UCSD-AML1 (cell line): ENCODE measurements at regions not wholly inside any gene's neighbourhood (a gene's known extent, or its start where the extent isn't known, plus 50 kb on each side); places are given as distances from the start of the nearest gene placed in this dataset.

ENCODE experiments used
- DNase-seq: peaks from one replicate; lab custom pipeline; 2025; ENCODE audit not compliant: unreplicated experiment; lab: John Stamatoyannopoulos, UW

DNA sequence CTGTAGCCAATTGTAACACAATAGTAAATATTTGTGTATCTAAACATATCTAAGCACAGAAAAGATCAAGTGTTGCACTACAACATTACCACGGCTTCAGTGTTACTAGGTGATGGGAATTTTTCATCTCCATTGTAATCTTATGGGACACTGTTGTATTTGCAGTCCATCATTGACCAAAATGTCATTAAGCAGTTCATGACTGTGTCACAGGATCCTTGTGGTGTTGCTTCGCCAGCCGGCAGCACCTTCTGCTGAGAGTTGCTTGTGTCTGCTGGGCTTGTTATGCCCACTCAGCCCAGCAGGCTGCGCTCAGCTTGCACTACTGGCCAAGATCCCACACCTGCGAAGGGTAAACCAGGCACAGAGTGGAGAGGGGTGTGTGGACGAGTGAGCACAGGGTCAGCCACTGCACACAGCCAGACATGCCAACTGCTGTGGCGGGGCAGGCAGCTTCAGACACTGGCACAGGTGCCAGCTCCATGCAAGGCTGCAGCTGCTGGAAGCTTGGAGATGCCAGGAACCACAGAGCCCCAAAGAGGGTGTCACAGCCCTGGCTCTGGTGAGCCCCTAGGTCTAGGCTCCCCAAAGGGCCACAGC, 273.7 kb downstream of the CETN3 start:
- peak; percentile 7 for DNase-seq

GRCh38 chr5:90134892-90135291, 274.7 kb downstream of the CETN3 start:
- DNase-seq: peak; percentile 10

GRCh38 chr5:90134381-90134780, 275.2 kb downstream of the CETN3 start:
- DNase-seq: no peak

DNA sequence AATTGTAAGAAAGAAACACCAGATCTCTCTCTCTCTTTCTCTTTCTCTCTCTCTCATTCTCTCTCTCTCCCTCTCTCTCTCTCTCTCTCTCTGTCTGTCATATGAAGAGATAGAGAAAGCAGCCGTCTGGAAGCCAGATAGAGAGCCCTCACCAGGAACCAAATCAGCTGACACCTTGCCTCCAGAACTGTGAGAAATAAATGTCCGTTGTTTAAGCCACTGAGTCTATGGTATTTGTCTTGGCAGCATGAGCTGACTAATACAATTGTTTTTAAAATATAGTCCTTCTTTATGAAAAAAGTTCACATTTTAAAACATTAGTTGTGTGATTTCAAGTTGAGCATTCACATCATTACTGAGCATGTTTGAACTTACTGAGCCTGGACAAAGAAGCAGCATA, 275.6 kb downstream of the CETN3 start:
- no peak for DNase-seq

- DNase-seq: no peak
Measured at GRCh38 chr5:90131383-90132133, 278.0 kb downstream of the CETN3 start.

- no peak for DNase-seq
Measured at GRCh38 chr5:90128551-90128950, 281.0 kb downstream of the CETN3 start.

DNA sequence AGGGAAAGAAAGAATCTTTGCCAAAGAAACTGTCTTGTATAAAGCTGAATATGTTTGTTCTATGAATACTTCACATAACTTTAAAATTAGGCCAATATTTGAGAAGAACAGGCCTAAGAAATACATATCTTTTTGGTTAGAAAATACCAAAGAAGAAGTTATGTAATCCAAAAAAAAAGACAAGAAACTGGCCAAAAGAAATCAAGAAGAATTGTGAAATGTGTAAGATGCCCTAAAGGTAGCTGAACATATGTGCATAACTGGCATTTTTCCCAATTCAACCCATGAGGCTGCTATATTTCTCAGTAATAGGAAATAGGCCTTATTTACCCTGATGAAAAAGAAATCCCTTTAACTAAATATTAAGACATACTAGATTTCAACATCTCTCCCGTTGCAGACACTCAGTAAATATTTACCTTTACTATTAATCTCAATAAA, 290.0 kb downstream of the CETN3 start:
- DNase-seq: no peak

DNA sequence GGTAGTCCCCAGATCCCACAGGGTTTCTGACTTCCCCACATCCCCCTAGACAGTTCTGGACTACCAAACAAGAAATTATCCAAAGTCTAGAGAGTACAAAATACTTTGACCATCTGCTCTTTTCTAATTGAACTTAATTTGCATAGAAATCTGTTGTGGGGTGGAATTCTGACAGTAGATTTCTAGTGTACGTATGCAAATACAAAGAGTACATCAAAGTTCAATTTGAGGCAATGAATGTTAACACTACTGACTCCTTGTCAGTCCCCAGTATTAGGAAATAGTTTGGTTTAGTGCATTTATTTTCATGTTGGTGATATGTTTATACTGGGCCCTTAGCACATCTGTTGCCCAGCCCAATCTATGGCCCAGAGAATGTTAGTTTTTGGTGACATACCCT, 292.6 kb downstream of the CETN3 start:
- DNase-seq: no peak

- DNase-seq: no peak
Measured at GRCh38 chr5:90113108-90113507, 296.4 kb downstream of the CETN3 start.

- DNase-seq: no peak
Measured at GRCh38 chr5:90112033-90112692, 297.4 kb downstream of the CETN3 start.

DNA sequence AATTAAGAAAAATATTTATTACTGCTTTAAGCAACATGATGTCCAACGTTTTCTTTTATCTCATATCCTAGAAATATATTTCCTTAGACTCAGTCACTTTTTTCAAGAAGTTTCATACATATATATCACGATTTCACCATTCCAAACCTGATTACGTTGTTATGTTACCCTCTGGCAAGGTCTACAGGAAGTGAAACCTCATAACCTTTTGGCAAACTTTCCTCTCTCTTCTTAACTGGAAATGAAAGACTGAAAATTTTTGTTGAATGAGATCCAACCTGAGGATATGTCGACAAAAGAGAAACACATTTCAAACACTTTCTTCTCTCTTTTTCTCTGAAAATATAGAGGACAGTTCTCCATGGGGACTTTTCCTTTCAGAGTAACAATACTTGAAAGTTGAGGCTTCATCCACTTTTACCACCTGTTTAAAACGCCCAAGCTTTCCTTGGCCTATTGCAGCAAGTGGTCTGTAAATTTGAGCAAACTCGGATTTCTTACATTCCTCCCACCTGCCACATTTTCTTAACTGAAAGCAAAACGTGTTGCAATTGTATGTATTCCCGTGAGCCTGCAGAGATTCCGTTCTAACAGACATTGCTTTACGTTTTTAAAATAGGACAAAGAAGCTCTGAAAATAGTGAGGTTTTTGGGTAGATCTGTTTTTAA, 298.1 kb downstream of the CETN3 start:
- DNase-seq: no peak

DNA sequence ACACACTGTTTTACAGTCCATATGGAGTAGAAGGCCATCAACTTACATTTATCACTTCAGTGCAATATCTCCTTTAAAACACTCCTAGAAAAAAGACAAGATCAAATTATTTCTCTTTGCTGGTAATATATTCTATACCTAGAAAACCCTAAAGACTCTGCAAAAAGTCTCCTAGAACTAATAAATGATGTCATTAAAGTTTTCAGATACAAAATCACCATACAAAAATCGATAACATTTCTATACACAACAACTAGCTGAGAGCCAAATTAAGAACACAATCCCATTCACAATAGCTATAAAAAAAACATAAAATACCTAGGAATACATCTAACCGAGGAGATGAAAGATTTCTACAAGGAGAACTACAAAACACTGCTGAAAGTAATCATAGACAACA, 300.3 kb downstream of the CETN3 start:
- DNase-seq: no peak

GRCh38 chr5:90099099-90099498, 310.5 kb downstream of the CETN3 start:
- no peak for DNase-seq

GRCh38 chr5:90097082-90097477, 312.5 kb downstream of the CETN3 start:
- DNase-seq: no peak

GRCh38 chr5:90096415-90097081, 313.0 kb downstream of the CETN3 start:
- DNase-seq: no peak

DNA sequence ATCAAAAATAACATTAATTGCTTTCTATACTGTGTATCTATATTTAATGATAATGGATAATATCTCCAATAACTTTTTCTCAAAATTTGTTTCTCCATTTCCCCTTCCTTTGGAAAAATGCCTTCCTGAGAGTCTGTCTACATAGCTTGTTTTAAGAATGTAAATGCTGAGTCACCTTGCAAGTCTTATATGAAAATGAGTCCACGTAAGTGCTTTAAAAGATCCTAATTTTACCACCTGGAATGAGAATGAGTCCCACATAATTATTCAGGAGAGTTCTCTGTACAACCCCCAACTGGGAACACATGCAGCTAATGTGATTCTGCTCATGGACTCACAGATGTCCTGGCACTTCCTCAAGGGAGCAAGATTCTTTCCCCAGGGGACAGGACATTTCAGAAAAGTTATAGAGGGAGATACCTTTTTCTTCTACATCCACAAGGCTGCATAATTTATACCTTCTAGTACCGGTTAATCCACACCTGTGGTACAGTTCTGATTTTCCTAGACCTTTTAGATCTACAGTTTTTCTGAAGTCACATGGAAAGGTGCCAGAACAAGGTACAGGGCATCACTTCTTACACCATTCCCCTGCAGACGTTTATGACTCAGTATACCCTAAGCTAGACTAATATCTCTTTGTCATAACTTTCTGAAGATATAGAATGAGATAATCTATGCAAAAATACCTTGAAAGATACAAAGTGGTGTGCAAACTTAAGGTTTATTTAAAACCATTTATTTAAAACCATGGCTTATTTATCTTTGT, 314.1 kb downstream of the CETN3 start:
- no peak for DNase-seq

DNA sequence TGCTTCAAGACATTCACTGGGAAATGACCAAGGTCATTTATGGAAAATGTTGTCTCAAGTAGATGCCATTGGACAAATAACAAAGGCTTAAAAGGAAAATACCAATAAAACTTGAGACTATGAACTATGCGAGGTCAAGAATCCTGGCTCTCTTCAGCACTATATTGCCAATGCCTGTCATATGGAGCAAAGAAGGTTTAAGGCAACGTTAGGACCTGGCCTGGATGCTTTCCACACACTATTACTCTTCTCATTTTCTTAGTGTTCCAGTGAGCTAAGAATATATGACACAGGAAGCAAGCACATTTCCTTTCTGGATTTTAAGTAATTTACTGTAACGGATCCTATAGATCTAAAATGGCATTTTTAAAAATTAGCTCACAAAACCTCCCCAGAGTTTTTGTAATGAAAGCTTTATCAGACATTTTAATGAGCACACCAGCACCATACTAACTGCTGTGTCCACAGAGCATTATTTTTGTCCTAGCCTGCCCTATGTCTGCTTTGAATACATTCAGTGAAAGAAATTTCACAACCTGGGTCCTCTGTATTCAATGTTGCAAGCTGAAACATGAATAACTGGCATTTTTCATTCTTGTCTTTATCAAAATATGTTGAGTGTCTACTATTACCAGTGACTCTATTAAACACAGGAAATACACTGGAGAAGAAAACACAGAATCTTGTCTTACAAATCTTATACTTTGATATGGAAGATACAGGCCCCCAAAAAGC, 315.6 kb downstream of the CETN3 start:
- DNase-seq: no peak

- no peak for DNase-seq
Measured at GRCh38 chr5:90092734-90093133, 316.8 kb downstream of the CETN3 start.

DNA sequence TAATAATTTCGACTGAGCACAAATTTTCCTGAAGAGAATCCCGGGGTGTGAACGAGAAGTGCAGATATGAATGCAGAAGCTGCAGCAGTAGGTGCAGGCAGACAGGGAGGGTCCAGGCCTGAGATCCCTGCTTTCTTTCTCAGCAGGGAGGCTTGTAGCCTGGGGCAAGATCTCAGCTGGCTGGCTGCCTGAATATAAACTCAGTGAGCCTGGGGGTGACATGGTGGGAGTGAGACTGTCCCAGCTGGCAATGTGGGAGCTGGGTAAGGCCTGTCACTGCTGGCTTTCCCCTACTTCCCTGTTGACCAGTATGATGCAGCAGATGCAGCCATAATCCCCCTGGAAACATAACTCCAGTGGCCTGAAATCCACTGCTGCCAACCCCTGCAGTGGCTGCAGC, 325.2 kb downstream of the CETN3 start:
- DNase-seq: no peak
